ENCODE measurements at regions not wholly inside any gene's neighbourhood (a gene's known extent, or its start where the extent isn't known, plus 50 kb on each side); places are given as distances from the start of the nearest gene placed in this dataset.

GRCh38 chr11:82556210-82556609 lies 177.5 kb downstream of the FAM181B start:
- TF ChIP-seq CTCF (IDR thresholded peaks at IDR 0.05), result no peak
- TF ChIP-seq POLR2A (IDR thresholded peaks at IDR 0.05), result no peak
